GM19467 (cell line): ENCODE measurements at regions not wholly inside any gene's neighbourhood (a gene's known extent, or its start where the extent isn't known, plus 50 kb on each side); places are given as distances from the start of the nearest gene placed in this dataset.

Experiments used
- ATAC-seq: cut with Tn5 transposase; IDR thresholded peaks from one replicate; pipeline ENCODE4 v1.9.1; 2021; ENCODE audit warnings: mild to moderate bottlenecking, moderate library complexity; ENCODE audit not compliant: unreplicated experiment

- ATAC-seq, result no peak
Observed at GRCh38 chr3:150220799-150221198, 187.3 kb upstream of the TSC22D2 start.

- ATAC-seq, result no peak
Observed at GRCh38 chr3:150220041-150220440, 188.1 kb upstream of the TSC22D2 start.

- ATAC-seq, result no peak
Observed at GRCh38 chr3:150218841-150219240, 189.3 kb upstream of the TSC22D2 start.

- ATAC-seq, result no peak
Observed at GRCh38 chr3:150218236-150218635, 189.9 kb upstream of the TSC22D2 start.

GRCh38 chr3:150217691-150218090 is 190.4 kb upstream of the TSC22D2 start:
- ATAC-seq, result no peak

GRCh38 chr3:150216866-150217600 is 191.1 kb upstream of the TSC22D2 start:
- ATAC-seq, result no peak

- ATAC-seq, result no peak
Observed at GRCh38 chr3:150216041-150216811, 191.9 kb upstream of the TSC22D2 start.

- ATAC-seq, result no peak
Observed at GRCh38 chr3:150215616-150216015, 192.5 kb upstream of the TSC22D2 start.

GRCh38 chr3:150213577-150213976 is 194.5 kb upstream of the TSC22D2 start:
- ATAC-seq, result no peak

- no peak for ATAC-seq
Observed at GRCh38 chr3:150210461-150211110, 197.5 kb upstream of the TSC22D2 start.

GRCh38 chr3:150203273-150203672 is 204.8 kb upstream of the TSC22D2 start:
- no peak for ATAC-seq

- no peak for ATAC-seq
Observed at GRCh38 chr3:150202711-150203110, 205.4 kb upstream of the TSC22D2 start.

- ATAC-seq, result no peak
Observed at GRCh38 chr3:150194957-150195356, 213.1 kb upstream of the TSC22D2 start.

- no peak for ATAC-seq
Observed at GRCh38 chr3:150194513-150194912, 213.6 kb upstream of the TSC22D2 start.

- ATAC-seq, result no peak
Observed at GRCh38 chr3:150184426-150185071, 213.9 kb upstream of the PFN2 start.

GRCh38 chr3:150183678-150184425 is 213.2 kb upstream of the PFN2 start:
- ATAC-seq, result peak; percentile 89

GRCh38 chr3:150180334-150180733 is 209.6 kb upstream of the PFN2 start:
- no peak for ATAC-seq

- ATAC-seq, result no peak
Observed at GRCh38 chr3:150179330-150179729, 208.6 kb upstream of the PFN2 start.

- ATAC-seq, result no peak
Observed at GRCh38 chr3:150177673-150178381, 207.1 kb upstream of the PFN2 start.

GRCh38 chr3:150174179-150174578 is 203.5 kb upstream of the PFN2 start:
- no peak for ATAC-seq
